Right atrium auricular region (tissue), 2 donors: ENCODE measurements at regions not wholly inside any gene's neighbourhood (a gene's known extent, or its start where the extent isn't known, plus 50 kb on each side); places are given as distances from the start of the nearest gene placed in this dataset.
"Not testable (repeated sequence)": the region's sequence is repeated elsewhere in the genome, so short reads cannot be mapped to it uniquely, and the experiment has no call there.

Experiments
- DNase-seq: peaks from one replicate; pipeline ENCODE4 v3.0.0-alpha.2; 2019; ENCODE audit warnings: low spot score
- H3K27ac ChIP-seq, 2 donors: fragments of 200-600 bp; sonication (generic); 1 replicate in 1 of 2; 2 replicates in 1 of 2; pipeline ENCODE4 v1.5.1; 2016 to 2019
- H3K27me3 ChIP-seq, 2 donors: fragments of 200-600 bp; sonication (generic); one replicate each; pipeline versions ENCODE4 v1.5.1 to v1.6.0; 2017 to 2019
- H3K36me3 ChIP-seq: fragments of 200-600 bp; sonication (generic); one replicate; pipeline ENCODE4 v1.5.1; 2016
- H3K4me1 ChIP-seq, 2 donors: fragments of 200-600 bp; sonication (generic); one replicate each; pipeline versions ENCODE4 v1.5.1 to v1.6.0; 2017 to 2019
- H3K4me3 ChIP-seq, 2 donors: fragments of 200-600 bp; sonication (generic); 1 replicate in 1 of 2; 2 replicates in 1 of 2; pipeline ENCODE4 v1.5.1; 2017 to 2019; ENCODE audit warnings: mild to moderate bottlenecking in 1 of 2, moderate library complexity in 1 of 2
- H3K9me3 ChIP-seq, 2 donors: fragments of 200-600 bp; sonication (generic); one replicate each; pipeline ENCODE4 v1.5.1; 2019
- CTCF ChIP-seq, 2 donors: fragments of 200-600 bp; sonication (generic); IDR thresholded peaks; one replicate each; pipeline ENCODE4 v1.5.1; 2019; ENCODE audit warnings: antibody characterized with exemption in 2 of 2

- no peak for TF ChIP-seq CTCF (IDR thresholded peaks at IDR 0.05)
- H3K4me3 ChIP-seq = no peak overlapping the region
- H3K9me3 ChIP-seq = no peaks in the 10 kb centered on the region
- no peaks in the 10 kb centered on the region for H3K4me1 ChIP-seq
- H3K27me3 ChIP-seq = no peaks in the 10 kb centered on the region
- no peak overlapping the region for H3K27ac ChIP-seq
- no peaks in the 10 kb centered on the region for H3K36me3 ChIP-seq
- no peak for DNase-seq
Observed at GRCh38 chr18:70535041-70535440, 246.2 kb downstream of the SOCS6 start.

DNA sequence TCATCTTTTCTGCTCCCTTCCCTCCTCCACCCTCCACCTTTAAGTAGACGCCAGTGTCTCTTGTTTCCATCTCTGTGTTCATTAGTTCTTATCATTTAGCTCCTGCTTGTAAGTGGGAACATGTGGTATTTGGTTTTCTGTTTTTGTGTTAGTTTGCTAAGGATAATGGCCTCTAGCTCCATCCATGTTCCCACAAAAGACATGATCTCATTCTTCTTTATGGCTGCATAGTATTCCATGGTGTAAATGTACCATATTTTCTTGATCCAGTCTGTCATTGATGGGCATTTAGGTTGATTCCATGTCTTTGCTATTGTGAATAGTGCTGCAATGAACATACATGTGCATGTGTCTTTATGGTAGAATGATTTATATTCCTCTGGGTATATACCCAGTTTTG is 236.5 kb downstream of the SOCS6 start:
- not testable (repeated sequence) for H3K27me3 ChIP-seq, H3K27ac ChIP-seq, H3K9me3 ChIP-seq, H3K36me3 ChIP-seq, H3K4me3 ChIP-seq, H3K4me1 ChIP-seq, DNase-seq

GRCh38 chr18:70523792-70524182 is 234.9 kb downstream of the SOCS6 start:
- Histone ChIP-seq H3K36me3 (no peaks in the 10 kb centered on the region), H3K27ac (no peak overlapping the region), H3K4me1 (no peaks in the 10 kb centered on the region), H3K4me3 (no peak overlapping the region), H3K27me3 (no peaks in the 10 kb centered on the region), H3K9me3 (no peaks in the 10 kb centered on the region)
- no peak for DNase-seq
- TF ChIP-seq CTCF (IDR thresholded peaks at IDR 0.05) = no peak

DNA sequence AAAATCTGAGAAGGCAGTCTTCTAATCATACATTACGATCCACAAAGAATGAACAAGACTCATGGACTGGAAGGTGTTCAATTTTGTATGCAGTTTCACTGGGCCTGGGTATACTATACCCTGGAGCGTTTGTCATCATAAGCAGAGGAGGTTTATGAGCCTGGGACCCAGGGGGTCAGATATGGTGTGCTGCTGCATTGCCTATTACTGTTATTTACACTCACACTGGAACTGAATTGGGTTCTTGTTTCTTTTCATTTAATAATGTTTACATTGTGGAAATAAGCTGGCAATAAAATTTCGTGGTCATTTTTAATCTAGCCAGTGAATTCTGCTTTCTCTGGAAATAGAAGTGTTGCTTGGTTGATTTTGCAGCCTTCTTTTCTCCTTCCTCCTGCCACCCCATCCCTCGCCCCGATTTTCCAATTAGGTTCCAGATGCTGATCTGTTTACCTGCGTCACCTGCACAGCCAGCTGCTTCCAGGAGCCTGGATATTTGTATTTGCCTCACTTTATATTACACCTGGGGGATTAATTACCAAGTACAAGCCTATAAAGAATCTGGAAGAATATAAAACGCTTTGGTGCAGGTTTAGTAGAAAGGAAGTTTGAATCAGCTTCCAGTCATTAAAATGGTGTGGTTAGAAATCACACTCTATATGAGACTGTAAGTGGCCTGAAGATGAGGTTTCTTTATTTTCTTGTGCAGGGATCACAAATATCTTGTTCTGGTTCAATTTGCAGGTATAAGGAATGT is 234.4 kb downstream of the SOCS6 start:
- Histone ChIP-seq H3K27ac (no peak overlapping the region), H3K4me3 (no peak overlapping the region), H3K36me3 (no peaks in the 10 kb centered on the region), H3K4me1 (no peaks in the 10 kb centered on the region), H3K9me3 (no peaks in the 10 kb centered on the region), H3K27me3 (no peaks in the 10 kb centered on the region)
- no peak for DNase-seq
- TF ChIP-seq CTCF (IDR thresholded peaks at IDR 0.05) = no peak

- Histone ChIP-seq H3K27ac (no peak overlapping the region), H3K4me1 (no peaks in the 10 kb centered on the region), H3K9me3 (no peaks in the 10 kb centered on the region), H3K27me3 (no peaks in the 10 kb centered on the region), H3K36me3 (no peaks in the 10 kb centered on the region), H3K4me3 (no peak overlapping the region)
- no peak for TF ChIP-seq CTCF (IDR thresholded peaks at IDR 0.05)
- no peak for DNase-seq
Observed at GRCh38 chr18:70522183-70522680, 233.4 kb downstream of the SOCS6 start.

GRCh38 chr18:70520867-70521266 is 232.0 kb downstream of the SOCS6 start:
- no peaks in the 10 kb centered on the region for H3K4me1 ChIP-seq
- no peak for TF ChIP-seq CTCF (IDR thresholded peaks at IDR 0.05)
- no peaks in the 10 kb centered on the region for H3K27me3 ChIP-seq

More at GRCh38 chr18:70520867-70521266, 232.0 kb downstream of the SOCS6 start:
- H3K36me3 ChIP-seq = no peaks in the 10 kb centered on the region
- H3K4me3 ChIP-seq = no peak overlapping the region
- H3K27ac ChIP-seq = no peak overlapping the region
- DNase-seq = no peak
- H3K9me3 ChIP-seq = no peaks in the 10 kb centered on the region
